Panc1 (cell line): ENCODE measurements at regions not wholly inside any gene's neighbourhood (a gene's known extent, or its start where the extent isn't known, plus 50 kb on each side); places are given as distances from the start of the nearest gene placed in this dataset.

Experiments used
- POLR2AphosphoS5 ChIP-seq: IDR thresholded peaks from 2 replicates; pipeline ENCODE4 v1.6.1; 2012; ENCODE audit warnings: mild to moderate bottlenecking, low read depth, low read length, moderate library complexity
- SIN3A ChIP-seq: IDR thresholded peaks from 2 replicates; pipeline ENCODE4 v1.6.1; 2012; ENCODE audit warnings: low read depth, mild to moderate bottlenecking, low read length, moderate library complexity, borderline replicate concordance; ENCODE audit not compliant: insufficient read depth
- TCF7L2 ChIP-seq: IDR thresholded peaks from 2 replicates; pipeline ENCODE4 v1.6.1; 2011; ENCODE audit warnings: mild to moderate bottlenecking, low read depth, low read length, inconsistent platforms
- TF ChIP-seq, protein P1 (sequence below): fragments of 450-650 bp; IDR thresholded peaks from 2 replicates; pipeline ENCODE4 v1.5.1; 2017; ENCODE audit warnings: mild to moderate bottlenecking
- TF ChIP-seq, protein P2 (sequence below), 2 experiments: IDR thresholded peaks; 2 replicates each; pipeline ENCODE4 v1.6.1; 2011 to 2012; ENCODE audit warnings: low read depth in 2 of 2, control low read depth in 1 of 2, low read length in 1 of 2, mild to moderate bottlenecking in 1 of 2, moderate library complexity in 1 of 2; ENCODE audit not compliant: insufficient read depth in 1 of 2

DNA sequence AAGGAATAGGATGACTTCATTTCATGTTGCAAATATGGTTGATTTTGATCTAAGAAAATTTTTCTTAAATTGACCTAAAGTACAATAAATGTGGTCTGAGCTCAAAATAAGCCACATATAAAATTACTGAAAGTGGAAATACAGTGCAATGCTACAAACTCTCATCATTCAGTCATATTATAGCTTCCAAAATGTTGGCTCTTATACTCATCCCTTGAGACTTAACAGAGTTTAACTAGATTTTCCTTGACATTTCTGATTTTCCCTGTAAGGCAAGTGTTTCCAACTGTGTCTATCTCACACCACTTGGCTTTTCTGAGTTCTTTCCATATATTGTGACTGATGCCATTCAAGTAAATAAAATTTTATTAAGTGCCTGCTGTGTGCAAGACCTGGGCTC lies 123.7 kb upstream of the NTF3 start:
- TF ChIP-seq, protein P1, sequence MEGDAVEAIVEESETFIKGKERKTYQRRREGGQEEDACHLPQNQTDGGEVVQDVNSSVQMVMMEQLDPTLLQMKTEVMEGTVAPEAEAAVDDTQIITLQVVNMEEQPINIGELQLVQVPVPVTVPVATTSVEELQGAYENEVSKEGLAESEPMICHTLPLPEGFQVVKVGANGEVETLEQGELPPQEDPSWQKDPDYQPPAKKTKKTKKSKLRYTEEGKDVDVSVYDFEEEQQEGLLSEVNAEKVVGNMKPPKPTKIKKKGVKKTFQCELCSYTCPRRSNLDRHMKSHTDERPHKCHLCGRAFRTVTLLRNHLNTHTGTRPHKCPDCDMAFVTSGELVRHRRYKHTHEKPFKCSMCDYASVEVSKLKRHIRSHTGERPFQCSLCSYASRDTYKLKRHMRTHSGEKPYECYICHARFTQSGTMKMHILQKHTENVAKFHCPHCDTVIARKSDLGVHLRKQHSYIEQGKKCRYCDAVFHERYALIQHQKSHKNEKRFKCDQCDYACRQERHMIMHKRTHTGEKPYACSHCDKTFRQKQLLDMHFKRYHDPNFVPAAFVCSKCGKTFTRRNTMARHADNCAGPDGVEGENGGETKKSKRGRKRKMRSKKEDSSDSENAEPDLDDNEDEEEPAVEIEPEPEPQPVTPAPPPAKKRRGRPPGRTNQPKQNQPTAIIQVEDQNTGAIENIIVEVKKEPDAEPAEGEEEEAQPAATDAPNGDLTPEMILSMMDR = no peak
- TF ChIP-seq, protein P2, sequence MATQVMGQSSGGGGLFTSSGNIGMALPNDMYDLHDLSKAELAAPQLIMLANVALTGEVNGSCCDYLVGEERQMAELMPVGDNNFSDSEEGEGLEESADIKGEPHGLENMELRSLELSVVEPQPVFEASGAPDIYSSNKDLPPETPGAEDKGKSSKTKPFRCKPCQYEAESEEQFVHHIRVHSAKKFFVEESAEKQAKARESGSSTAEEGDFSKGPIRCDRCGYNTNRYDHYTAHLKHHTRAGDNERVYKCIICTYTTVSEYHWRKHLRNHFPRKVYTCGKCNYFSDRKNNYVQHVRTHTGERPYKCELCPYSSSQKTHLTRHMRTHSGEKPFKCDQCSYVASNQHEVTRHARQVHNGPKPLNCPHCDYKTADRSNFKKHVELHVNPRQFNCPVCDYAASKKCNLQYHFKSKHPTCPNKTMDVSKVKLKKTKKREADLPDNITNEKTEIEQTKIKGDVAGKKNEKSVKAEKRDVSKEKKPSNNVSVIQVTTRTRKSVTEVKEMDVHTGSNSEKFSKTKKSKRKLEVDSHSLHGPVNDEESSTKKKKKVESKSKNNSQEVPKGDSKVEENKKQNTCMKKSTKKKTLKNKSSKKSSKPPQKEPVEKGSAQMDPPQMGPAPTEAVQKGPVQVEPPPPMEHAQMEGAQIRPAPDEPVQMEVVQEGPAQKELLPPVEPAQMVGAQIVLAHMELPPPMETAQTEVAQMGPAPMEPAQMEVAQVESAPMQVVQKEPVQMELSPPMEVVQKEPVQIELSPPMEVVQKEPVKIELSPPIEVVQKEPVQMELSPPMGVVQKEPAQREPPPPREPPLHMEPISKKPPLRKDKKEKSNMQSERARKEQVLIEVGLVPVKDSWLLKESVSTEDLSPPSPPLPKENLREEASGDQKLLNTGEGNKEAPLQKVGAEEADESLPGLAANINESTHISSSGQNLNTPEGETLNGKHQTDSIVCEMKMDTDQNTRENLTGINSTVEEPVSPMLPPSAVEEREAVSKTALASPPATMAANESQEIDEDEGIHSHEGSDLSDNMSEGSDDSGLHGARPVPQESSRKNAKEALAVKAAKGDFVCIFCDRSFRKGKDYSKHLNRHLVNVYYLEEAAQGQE (IDR thresholded peaks at IDR 0.05; ENCODE audit: insufficient read depth in 1 of 2, low read depth in 2 of 2, low read length in 1 of 2) = no peak
- TF ChIP-seq POLR2AphosphoS5 (no peak), SIN3A (no peak), TCF7L2 (no peak)
